ENCODE measurements at regions not wholly inside any gene's neighbourhood (a gene's known extent, or its start where the extent isn't known, plus 50 kb on each side); places are given as distances from the start of the nearest gene placed in this dataset.

DNA sequence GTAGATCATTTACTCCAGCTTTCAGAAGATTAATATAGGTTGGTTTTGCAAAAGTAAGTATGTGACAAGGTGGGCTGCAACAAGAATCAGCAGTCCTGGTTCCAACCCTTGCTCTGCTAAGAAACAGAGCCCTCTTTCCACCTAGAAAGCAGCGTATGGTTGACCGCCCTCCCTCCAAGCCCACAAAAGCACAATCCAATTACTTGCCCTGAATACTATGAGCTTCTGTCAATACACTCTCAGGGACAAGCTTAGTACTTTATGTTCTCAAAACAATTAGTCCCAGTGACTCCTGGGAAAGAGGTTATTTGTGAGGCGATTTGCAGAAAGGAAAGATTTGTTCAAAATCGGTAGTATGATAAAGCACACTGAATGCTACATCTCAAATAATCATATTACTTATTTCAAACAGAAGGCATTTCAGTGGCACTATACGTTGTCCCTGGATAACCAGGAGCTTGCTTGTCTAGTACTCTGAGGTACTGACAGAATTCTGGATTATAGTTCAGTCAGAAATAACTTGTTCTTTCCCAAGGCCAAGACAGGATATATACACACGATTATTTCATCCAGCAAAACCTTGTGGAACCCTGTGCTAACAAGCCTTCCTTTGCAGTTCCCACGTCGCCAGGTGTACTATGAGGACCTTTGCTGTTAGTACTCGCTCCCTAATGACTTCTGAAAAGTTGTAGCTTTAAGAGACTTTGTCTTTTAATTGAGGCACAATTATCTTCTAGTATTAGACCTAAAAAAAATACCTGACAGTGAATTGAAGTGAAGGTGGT is 96.9 kb upstream of the ADTRP start:
- H3K9me3 ChIP-seq: no peaks in the 10 kb centered on the region
- H3K36me3 ChIP-seq: no peaks in the 10 kb centered on the region
- no peak overlapping the region for H3K27ac ChIP-seq
- no peak overlapping the region for H3K4me3 ChIP-seq
- no peak for DNase-seq
- H3K4me1 ChIP-seq: no peaks in the 10 kb centered on the region
- no peak overlapping the region for H3K9ac ChIP-seq (ENCODE audit: low read depth in 2 of 2, low read length in 2 of 2)
- no peaks in the 10 kb centered on the region for H3K27me3 ChIP-seq
- TF ChIP-seq, protein P1, sequence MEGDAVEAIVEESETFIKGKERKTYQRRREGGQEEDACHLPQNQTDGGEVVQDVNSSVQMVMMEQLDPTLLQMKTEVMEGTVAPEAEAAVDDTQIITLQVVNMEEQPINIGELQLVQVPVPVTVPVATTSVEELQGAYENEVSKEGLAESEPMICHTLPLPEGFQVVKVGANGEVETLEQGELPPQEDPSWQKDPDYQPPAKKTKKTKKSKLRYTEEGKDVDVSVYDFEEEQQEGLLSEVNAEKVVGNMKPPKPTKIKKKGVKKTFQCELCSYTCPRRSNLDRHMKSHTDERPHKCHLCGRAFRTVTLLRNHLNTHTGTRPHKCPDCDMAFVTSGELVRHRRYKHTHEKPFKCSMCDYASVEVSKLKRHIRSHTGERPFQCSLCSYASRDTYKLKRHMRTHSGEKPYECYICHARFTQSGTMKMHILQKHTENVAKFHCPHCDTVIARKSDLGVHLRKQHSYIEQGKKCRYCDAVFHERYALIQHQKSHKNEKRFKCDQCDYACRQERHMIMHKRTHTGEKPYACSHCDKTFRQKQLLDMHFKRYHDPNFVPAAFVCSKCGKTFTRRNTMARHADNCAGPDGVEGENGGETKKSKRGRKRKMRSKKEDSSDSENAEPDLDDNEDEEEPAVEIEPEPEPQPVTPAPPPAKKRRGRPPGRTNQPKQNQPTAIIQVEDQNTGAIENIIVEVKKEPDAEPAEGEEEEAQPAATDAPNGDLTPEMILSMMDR (IDR thresholded peaks at IDR 0.05): no peak
- intact Hi-C loops (cut with DNase I): no loop called here

DNA sequence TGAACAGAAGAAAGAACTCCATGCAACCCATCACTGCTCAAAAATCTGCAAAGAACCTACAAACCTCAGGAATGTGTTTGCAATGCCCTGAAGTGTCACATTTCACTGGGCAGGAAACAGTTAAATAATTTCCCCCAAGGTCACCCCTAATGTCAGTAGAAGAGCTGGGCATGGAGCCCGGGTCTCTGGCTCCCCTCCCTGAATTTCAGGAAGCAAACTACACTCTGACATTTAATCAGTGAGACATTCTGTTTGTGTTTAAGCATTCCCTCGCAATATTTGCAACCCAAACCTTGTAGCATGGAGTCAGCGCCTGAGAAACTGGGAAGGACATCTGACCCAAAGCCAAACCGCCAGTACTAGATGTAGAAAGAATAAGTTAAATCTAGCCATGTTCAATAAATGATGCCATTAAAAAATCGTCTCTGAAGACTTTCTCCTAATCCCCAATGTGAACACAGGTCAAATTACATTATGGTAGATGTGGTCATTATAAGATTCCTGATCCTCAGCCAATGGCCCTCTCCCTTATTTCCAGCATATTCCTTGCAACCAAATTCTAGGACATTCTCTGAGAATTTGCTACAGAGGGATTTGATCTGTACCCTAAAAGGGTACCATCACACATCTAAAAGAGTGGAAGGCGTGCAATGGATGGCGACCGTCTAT is 91.2 kb upstream of the ADTRP start:
- intact Hi-C loops (cut with DNase I): no loop called here
- H3K4me3 ChIP-seq: no peak overlapping the region
- H3K9ac ChIP-seq (ENCODE audit: low read depth in 2 of 2, low read length in 2 of 2): no peak overlapping the region
- TF ChIP-seq, protein P1 (IDR thresholded peaks at IDR 0.05): no peak
- H3K4me1 ChIP-seq: no peaks in the 10 kb centered on the region
- no peaks in the 10 kb centered on the region for H3K27me3 ChIP-seq
- no peaks in the 10 kb centered on the region for H3K9me3 ChIP-seq
- DNase-seq: no peak
- H3K27ac ChIP-seq: no peak overlapping the region
- no peaks in the 10 kb centered on the region for H3K36me3 ChIP-seq

DNA sequence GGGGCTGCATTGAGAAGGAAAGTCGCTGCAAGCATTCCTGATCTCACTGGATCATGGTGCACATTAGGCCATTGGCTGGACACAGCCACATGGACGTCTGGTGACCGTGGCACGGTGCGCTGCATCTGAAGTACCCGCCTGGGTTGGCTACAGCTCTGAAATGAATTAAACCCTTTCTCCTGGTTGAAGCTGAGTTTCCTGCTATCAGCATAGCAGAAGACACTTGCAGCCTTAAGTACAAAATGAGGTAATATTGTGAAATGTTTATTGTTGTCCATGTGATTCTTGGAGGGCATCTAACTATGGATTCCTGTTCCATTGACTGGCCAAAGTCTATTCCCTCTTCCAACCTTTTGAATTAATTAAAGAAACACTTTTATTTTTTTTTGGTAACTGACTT is 89.8 kb upstream of the ADTRP start:
- H3K9me3 ChIP-seq: no peaks in the 10 kb centered on the region
- no peak overlapping the region for H3K27ac ChIP-seq
- no peak overlapping the region for H3K4me3 ChIP-seq
- intact Hi-C loops (cut with DNase I): no loop called here
- H3K36me3 ChIP-seq: no peaks in the 10 kb centered on the region
- no peaks in the 10 kb centered on the region for H3K27me3 ChIP-seq
- no peak for DNase-seq
- no peaks in the 10 kb centered on the region for H3K4me1 ChIP-seq
- TF ChIP-seq, protein P1 (IDR thresholded peaks at IDR 0.05): no peak
- no peak overlapping the region for H3K9ac ChIP-seq (ENCODE audit: low read depth in 2 of 2, low read length in 2 of 2)

DNA sequence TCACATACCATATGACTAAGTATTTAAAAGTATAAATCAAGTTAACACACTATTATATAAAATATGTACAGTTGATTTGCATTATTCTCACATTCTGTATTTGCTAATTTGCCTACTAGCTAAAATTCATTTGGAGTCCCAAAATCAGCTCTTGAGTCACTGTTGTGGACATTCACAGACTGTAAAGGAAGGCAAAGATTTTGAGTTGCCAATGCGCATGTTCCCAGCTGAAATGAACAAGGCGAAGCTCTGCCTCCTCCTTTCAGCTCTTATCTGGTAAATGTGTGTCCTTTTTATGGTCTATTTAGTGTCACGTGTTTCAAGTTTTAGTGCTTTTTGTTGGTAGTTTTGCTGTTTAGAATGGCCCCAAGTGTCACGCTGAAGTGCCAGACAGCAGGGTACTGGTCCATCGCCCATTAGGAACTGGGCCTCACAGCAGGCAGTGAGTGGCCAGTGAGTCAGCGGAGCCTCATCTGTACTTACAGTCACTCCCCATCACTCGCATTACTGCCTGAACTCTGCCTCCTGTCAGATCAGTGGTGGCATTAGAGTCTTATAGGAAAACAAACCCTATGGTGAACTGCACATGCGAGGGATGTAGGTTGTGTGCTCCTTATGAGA is 87.2 kb upstream of the ADTRP start:
- Histone ChIP-seq H3K36me3 (no peaks in the 10 kb centered on the region), H3K27me3 (no peaks in the 10 kb centered on the region), H3K9ac (ENCODE audit: low read depth in 2 of 2, low read length in 2 of 2) (no peak overlapping the region), H3K4me1 (no peaks in the 10 kb centered on the region), H3K27ac (no peak overlapping the region), H3K4me3 (no peak overlapping the region), H3K9me3 (no peaks in the 10 kb centered on the region)
- no peak for DNase-seq
- intact Hi-C loops (cut with DNase I): no loop called here
- TF ChIP-seq, protein P1 (IDR thresholded peaks at IDR 0.05): no peak

GRCh38 chr6:11858439-11858838 is 79.8 kb upstream of the ADTRP start:
- TF ChIP-seq, protein P1 (IDR thresholded peaks at IDR 0.05): no peak
- no peaks in the 10 kb centered on the region for H3K36me3 ChIP-seq
- no peak overlapping the region for H3K27ac ChIP-seq
- intact Hi-C loops (cut with DNase I): no loop called here
- H3K27me3 ChIP-seq: no peaks in the 10 kb centered on the region
- no peak overlapping the region for H3K4me3 ChIP-seq
- no peaks in the 10 kb centered on the region for H3K4me1 ChIP-seq
- no peak overlapping the region for H3K9ac ChIP-seq (ENCODE audit: low read depth in 2 of 2, low read length in 2 of 2)
- no peak for DNase-seq
- H3K9me3 ChIP-seq: no peaks in the 10 kb centered on the region
